SKM-1 treated with dmso at 0.1 percent for 144 hours (cell line): ENCODE measurements at regions not wholly inside any gene's neighbourhood (a gene's known extent, or its start where the extent isn't known, plus 50 kb on each side); places are given as distances from the start of the nearest gene placed in this dataset.
"Not testable (repeated sequence)": the region's sequence is repeated elsewhere in the genome, so short reads cannot be mapped to it uniquely, and the experiment has no call there.

Source experiments
- DNase-seq: peaks from one replicate; lab custom pipeline; 2025; ENCODE audit not compliant: unreplicated experiment; lab: John Stamatoyannopoulos, UW

DNA sequence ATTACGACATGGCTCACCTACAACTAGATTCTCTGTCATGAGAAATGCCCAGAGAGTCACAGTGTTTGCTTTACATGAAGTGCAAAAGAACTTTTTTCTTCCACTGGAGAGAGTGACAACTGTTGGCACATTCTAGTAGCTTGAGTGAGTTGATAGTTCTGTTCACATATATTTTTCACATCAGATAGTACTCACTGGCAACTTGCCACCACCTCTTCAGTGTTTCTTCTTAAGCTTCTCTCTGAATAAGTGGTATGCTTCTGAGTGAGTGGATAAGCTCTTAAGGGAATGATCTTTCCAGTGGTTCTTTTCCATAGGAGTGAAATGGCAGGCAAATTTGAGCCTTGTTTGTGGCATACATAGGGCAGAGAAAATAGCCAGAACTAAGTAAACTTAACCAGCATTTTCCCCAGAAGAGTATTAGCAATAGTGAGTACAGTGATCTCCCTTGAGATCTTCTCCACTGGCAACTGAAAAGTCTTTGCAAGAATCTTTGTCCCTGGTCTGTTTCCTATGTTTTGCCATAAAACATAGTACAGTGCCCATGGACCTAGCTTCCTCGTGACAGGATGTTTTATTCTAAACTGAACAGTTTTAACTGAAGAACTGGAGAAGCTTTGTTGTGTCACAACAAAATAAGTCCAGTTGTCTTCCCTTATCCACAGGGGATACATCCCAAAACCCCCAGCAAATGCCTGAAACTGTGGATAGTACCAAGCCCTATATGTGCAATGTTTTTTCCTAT is 125.4 kb upstream of the CDK13 start:
- DNase-seq = no peak

DNA sequence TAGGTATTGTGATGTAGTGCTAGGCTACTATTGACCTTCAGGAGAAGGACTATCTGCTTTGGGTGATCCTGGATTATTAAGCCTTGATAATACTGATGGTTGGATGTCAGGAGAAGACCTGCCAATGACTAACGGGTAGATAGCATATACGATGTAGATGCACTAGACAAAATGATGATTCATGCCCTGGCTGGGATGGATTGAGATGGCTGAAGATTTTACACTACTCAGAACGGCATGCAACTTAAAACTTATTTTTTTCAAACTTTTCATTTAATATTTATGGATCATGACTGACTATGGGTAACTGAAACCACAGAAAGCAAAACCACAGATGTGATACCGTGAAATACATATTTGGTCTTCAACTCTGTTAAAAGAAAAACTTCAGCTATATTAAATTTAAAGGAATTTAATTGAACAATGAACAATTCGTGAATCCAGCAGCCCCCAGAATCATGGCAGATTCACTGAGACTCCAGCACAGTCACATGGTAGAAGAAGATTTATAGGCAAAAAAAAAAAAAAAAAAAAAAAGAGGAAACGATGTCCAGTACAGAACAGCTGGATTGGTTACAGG is 124.6 kb upstream of the CDK13 start:
- no peak for DNase-seq

DNA sequence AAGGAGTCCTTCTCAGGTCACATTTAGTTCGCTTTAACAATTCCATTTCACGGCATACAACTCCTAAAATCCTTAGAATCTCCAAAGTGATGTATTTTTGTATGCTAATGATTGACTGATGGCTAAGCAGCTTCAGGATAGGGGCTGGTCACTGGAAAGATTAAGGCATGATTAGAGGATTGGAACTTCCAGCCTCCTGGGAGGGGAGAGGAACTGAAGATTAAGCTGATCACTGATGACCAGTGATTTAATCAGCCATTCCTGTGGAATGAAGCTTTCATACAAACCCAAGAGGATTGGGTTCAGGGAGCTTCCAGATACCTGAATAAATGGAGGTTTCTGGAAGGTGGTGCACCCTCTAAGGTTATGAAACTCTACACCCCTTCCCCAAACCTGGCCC is 123.9 kb upstream of the CDK13 start:
- DNase-seq = no peak

DNA sequence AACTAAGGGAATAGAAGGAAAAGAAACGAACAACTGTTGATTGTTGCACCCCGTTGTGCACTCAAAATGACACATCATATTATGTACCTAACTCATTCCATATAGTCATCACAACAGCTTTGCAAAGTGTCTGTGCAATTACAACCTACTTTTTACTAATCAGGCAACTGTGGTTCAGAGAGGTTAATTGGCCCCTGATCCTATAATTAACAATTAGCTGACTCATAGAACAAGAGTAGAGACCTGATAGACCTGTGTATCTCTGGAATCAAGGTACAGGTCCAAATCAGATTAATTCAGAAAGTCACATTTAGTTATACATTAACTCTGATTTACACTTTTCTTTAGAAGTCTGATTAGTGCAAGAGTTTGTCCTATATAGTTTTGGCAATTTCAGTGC is 122.5 kb upstream of the CDK13 start:
- DNase-seq = no peak

DNA sequence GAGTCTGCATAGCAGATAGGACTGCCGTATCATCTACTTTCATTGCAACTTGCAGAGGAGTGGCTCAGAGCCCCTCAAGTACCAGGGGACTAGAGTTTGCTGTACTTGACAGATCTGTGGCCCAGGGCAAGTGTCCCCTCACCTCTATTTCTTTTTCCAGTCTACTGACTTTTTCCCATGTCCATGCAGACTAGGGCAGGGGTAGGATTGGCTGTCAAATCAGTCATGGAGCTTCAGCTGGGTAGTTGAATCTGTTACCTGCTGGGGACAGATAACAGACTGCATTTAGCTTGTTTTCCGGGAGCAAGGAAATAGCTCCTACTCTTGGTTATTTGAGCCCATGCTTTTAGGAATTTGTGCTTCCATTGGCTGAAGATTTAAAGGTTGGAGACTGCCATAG is 121.0 kb upstream of the CDK13 start:
- DNase-seq = no peak

DNA sequence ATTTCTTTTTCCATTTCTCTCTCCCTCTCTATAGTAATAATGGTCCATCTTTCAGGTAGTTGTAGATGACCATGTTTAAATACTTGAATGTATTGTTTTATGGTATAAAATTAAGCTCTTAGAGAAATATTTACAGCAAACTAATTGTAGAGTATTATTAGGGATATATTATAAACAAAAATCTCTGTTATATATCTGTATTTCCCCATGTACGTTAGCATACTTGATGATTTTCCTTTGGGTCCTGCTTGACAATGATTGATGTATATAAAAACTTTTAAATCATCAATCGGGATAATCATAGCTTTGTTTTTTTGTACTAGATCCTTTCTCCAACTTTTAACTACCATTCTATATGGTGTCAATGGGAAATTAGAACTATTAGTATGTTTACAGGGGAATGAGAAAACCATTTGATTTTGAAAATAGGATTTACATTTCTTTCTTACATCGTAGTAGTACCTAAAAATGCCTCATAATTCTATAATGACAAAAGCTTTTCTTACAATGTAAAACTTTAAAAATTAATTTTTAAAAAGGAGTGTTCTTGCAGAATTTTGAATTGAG is 117.5 kb upstream of the CDK13 start:
- no peak for DNase-seq

DNA sequence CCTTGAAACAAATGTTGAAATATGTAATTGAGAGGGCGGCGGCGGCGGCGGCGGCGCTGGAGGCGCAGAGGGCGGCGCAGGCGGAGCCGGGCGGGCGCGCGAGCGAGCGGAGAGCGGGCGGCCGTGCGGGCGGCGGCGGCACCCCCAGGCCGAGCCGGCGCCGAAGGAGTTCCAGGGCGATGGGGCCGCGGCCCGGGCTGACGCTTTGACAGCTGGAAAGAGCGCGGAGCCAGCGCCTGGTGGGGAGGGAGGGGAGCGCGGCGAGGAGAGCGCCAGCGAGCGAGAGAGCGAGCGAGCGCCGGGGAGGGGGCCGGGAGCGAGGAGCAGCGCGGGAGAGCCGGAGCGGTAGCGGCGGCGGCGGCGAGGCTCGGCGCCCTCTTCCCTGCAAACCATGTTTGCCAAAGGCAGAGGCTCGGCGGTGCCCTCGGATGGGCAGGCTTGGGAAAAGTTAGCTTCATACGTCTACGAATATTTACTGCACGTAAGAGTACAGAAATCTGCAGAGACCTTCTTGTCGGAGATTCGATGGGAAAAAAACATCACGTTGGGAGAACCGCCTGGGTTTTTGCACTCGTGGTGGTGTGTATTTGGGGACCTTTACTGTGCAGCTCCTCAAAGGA is 116.8 kb upstream of the CDK13 start:
- DNase-seq = not testable (repeated sequence)

DNA sequence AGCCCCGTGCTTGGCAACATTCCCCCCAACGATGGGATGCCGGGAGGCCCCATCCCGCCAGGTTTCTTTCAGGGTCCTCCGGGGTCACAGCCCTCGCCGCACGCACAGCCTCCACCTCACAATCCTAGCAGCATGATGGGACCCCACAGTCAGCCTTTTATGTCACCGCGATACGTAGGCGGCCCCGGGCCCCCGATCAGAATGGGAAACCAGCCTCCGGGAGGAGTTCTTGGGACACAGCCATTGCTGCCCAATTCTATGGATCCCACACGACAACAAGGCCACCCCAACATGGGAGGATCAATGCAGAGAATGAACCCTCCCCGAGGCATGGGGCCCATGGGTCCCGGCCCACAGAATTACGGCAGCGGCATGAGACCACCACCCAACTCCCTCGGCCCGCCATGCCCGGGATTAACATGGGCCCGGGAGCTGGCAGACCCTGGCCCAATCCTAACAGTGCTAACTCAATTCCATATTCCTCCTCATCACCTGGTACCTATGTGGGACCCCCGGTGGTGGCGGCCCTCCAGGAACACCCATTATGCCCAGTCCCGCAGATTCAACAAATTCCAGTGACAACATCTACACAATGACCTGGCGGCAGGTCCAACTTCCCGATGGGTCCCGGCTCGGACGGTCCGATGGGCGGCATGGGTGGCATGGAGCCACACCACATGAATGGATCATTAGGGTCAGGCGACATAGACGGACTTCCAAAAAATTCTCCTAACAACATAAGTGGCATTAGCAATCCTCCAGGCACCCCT is 116.0 kb upstream of the CDK13 start:
- DNase-seq = not testable (repeated sequence)

DNA sequence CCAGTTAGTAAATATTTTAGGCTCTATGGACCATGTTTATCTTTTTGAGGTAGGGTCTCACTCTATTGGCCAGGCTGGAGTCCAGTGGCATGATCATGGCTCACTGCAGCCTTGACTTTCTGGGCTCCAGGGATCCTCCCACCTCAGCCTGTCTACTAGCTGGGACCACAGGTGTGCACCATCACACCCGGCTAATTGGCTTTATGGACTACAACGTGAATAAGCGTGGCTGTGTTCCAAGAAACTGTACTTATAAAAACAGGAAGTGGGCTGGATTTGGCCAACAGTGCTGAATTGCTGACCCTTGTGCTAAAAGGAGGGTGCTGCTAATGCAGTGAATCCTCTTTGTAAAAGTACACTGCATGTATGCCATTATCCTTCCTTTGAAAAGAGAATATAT is 111.7 kb upstream of the CDK13 start:
- peak; percentile 13 for DNase-seq

DNA sequence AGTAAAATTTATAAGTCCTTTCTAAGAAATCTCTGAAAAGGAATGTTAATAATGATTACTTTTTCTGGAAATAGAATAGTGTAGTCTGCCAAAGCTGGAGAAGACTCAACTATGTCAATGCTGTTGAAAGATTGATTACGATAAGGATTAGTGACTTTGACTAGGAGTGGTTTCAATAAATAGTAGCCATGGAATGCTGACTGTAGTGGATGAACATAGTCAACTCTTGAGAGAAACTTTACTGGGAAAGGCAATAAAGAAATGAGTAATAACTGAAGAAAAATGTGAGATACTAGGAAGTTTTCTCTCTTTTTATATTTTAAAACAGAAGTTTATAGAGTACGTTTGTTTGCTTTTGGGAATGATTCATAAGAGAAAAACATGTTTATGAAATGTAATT is 105.0 kb upstream of the CDK13 start:
- no peak for DNase-seq

DNA sequence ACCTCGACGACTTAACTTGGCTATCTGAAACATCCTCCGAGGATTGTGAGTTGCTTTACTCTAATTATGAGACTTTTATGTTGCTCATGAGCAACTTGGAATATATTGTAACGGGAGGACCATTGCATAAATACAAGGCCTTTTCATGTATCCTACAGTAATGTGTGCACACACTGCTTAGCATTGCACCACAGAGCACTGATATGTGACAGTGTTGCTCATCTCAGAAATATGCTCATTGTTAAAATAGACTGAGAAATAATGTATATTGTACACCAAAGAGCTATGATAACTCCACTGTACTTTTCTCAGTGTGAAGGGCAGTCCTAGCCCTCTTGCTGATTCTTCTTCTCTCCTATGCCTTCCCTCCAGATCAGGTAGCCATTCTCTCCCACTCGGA is 102.8 kb upstream of the CDK13 start:
- no peak for DNase-seq

DNA sequence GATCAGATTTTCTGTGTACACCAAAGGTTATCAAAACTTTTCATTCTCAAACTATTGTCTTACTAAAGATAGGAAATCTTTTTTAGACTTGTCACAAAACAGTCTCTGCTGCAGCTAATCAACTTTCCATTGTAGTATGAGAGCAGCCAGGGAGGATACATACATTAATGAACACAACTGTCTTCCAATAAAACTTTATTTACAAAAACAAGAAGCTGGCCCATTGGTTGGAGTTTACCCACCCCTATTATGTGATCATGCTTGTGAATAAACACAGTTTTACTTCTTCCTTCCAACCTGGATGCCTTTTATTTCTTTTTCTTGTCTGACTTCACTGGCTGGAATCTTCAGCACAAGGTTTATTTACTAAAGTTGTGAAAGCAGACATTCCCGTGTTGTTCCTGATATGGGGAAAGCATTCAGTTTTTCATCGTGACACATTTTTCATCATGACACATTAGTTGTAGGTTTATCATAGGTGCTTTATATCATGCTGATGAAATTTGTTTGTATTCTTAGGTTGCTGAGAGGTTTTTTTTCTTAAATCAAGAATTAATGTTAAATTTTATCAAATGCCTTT is 98.5 kb upstream of the CDK13 start:
- DNase-seq = no peak

DNA sequence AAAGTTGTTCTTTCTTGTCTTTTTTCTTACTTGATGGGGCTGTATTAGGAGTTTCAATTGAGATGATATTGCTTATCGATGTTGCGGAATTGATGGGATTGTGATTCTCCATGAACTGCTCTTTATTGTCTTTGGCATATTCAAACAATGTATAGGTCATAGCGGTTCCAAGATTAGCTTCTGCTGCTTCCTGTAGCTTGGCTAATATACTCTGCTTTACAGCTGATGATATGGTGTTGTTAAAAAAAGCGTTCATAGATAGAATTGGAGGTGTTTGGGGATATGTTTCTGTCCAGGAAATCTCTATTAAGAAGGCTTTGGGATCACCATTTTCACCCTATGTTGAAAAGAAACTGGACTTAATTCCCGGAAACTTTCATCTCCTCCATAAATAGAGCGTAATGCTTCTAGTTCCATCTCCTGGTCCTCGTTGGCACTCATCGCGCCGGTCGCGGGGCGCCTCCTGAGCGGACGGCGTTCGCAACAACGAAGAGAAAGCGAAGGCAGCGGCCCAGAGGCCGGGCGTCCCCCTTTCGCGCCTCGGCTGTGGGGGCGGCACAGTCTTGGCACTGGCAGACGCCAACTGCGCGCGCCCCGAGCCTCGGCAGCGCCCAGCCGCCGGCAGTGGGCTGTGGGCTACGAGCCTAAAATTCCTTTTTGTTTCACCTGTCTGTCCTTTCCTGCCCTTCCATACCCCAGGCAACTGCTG is 95.3 kb upstream of the CDK13 start:
- not testable (repeated sequence) for DNase-seq

DNA sequence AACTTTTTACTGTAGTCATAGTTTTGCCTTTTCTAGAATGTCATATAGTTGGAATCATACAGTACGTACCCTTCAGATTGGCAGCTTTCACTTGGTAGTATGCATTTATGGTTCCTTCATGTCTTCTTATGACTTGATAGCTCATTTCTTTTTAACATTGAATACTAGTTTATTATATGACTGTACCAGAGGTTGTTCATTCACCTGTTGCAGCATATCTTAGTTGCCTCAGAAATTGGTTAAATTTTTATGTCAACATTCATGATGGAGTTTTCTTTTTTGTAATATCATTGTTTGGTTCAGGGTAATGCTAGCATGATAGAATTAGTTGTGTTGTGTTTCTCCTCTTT is 94.8 kb upstream of the CDK13 start:
- DNase-seq = no peak

DNA sequence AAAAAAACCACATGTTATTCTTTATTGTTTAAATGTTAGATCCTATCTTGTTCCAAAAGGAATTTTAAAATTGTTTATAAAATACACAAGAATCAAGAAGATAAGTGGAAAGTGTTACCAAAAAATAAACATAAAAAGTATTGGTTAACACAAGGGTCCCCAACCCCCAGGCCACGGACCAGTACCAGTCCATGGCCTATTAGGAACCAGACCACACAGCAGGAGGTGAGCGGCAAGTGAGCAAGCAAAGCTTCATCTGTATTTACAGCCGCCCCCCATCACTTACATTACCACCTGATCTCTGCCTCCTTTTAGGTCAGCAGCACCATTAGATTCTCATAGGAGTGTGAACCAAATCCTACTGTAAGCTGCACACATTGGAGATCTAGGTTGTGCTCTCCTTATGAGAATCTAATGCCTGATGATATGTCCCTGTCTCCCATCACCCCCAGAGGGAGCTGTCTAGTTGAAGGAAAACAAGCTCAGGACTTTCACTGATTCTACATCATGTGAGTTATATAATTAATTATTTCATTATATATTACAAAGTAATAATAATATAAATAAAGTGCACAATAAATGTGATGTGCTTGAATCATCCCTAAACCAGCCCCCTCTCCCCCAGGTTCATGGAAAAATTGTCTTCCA is 86.3 kb upstream of the CDK13 start:
- DNase-seq = not testable (repeated sequence)

DNA sequence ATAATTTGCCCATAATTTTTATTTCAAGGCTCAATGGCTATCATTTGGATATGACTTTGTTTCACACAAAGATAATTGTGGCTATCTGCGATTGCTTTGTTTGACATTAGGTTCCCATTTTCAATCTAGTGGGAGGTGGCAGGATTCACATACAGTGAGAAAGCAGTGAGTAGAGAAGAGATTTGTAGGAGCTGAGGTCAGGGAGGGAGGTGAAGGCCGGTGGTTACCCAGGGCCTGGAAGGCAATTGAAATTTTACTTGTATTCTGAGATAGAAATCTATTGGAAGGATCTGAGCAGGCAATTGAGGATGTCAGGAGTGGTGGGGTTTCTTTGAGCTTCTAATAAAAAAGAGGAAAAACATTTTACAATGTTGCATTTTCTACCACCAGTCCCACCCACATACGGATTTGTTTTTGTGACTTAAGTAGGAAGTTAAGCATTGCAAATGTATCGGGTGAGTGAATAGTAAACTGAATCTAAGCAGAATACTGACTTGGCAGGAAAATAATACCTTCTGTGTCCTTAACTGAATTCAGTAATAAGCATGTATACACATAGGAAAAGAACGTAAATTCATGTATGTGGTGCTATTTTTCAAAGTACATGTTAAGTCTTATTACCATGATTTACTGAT is 80.1 kb upstream of the CDK13 start:
- not testable (repeated sequence) for DNase-seq

DNA sequence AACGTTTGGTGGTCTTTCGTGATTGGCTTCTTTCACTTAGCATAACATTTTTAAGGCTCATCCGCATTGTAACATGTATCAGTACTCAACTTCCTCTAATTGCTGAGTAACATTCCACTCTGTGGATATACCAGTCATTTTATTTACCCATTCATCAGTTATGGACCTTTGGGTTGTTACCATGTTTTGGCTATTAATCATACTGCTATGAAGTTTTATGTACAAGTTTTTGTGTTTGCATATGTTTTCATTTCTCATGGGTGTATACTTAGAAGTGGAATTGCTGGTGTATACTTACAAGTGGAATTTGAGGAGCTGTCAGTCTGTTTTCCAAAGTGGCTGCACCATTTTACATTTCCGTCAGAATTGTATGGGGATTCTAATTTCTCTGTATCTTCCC is 78.4 kb upstream of the CDK13 start:
- not testable (repeated sequence) for DNase-seq

DNA sequence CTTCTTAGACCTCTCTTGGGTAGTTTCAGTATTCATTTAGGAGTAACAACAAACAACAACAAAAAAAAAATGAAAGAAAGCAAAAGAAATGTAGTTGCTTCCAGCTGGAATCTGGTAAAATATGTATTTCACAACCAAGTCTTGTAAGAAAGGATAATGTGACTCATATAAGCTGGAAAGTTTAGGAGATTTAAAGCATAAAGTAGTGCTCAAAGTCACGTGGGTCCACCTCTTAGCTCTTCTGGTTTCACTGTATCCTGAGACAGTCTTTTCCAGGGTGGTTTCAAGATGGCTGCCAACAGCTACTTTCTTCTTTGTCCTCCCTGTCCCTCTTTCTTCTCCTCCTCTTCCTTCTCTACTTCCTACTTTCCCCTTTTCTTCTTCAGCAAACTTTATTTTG is 69.5 kb upstream of the CDK13 start:
- no peak for DNase-seq

DNA sequence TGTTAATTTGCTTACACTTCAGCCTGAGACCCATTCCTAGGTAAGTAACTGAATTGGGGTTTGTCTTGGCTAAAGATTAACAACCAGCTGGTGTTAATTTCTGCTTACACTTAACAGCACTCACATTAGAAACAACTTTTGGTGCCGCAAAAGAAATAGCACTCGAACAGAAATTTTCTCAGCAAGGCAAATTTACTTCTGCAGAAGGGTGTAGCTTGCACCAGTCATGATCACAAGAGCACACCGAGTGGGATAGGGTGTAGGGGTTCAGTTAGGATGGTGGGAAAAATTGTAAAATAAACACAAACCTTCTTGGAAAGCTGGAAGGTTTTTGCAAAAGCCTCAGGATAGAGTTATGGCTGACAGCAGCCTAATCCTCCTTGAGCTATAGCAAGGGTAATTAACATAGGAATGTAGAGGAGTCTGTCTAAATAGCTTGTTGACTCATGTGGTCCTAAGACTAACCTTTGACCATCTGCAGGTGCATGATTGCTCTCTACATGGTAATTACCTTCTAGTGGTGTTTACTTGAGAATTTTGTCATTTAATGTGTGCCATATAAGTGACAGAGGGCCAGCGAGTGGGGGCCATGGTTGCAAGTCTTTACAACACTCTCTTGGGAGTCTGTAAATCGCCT is 67.8 kb upstream of the CDK13 start:
- DNase-seq = no peak
